ENCODE measurements at regions not wholly inside any gene's neighbourhood (a gene's known extent, or its start where the extent isn't known, plus 50 kb on each side); places are given as distances from the start of the nearest gene placed in this dataset.

GRCh38 chr5:5751498-5751897 lies 329.0 kb downstream of the ICE1 start:
- no peak for TF ChIP-seq POLR2A (IDR thresholded peaks at IDR 0.05; ENCODE audit: extremely low read depth, insufficient read length)
- no peak for TF ChIP-seq CTCF (IDR thresholded peaks at IDR 0.05; ENCODE audit: low read depth, low read length)
- TF ChIP-seq MAX (IDR thresholded peaks at IDR 0.05; ENCODE audit: low read depth, low read length): no peak
- TF ChIP-seq MYC (IDR thresholded peaks at IDR 0.05; ENCODE audit: low read depth, low read length): no peak

Measured in NB4 (cell line).